Naive thymus-derived CD8-positive, alpha-beta T cell (primary cell): ENCODE measurements at regions not wholly inside any gene's neighbourhood (a gene's known extent, or its start where the extent isn't known, plus 50 kb on each side); places are given as distances from the start of the nearest gene placed in this dataset.
A peak's percentile ranks its signal among the peaks of the same experiment; 100 is the strongest.
"Not testable (repeated sequence)": the region's sequence is repeated elsewhere in the genome, so short reads cannot be mapped to it uniquely, and the experiment has no call there.

ENCODE experiments used
- ATAC-seq, 2 donors: fragments of 150-1000 bp; cut with Tn5 transposase in 1 of 2; sonication (Bioruptor Pico), chemical (Tn5 transposase) in 1 of 2; 1 replicate in 1 of 2; 2 replicates in 1 of 2; pipeline ENCODE4 v1.10.0; 2021; ENCODE audit warnings: mild to moderate bottlenecking in 2 of 2, moderate library complexity in 2 of 2
- POLR2A ChIA-PET: fragments of 350-600 bp; sonication (Branson Sonifier 250); formaldehyde crosslinking; loops from one replicate; lab custom pipeline; 2021; ENCODE audit warnings: antibody characterized with exemption; lab: Charles Lee
- DNase-seq, 10 donors: peaks; one replicate each; pipeline versions ENCODE4 v3.0.0 to v3.0.0-alpha.2; 2020 to 2022
- H3K27ac Mint-ChIP-seq, 10 donors: one replicate each; pipeline ENCODE4 v1.8.0; 2020 to 2022; ENCODE audit warnings: mild to moderate bottlenecking in 10 of 10, mixed read lengths in 10 of 10, moderate library complexity in 4 of 10, inconsistent platforms in 1 of 10
- H3K27me3 Mint-ChIP-seq, 5 donors: one replicate each; pipeline ENCODE4 v1.8.0; 2021 to 2022; ENCODE audit warnings: mixed read lengths in 5 of 5
- H3K36me3 Mint-ChIP-seq, 3 donors: one replicate each; pipeline ENCODE4 v1.8.0; 2020 to 2022; ENCODE audit warnings: mixed read lengths in 3 of 3, mild to moderate bottlenecking in 2 of 3, inconsistent platforms in 1 of 3
- H3K4me1 Mint-ChIP-seq, 4 donors: one replicate each; pipeline ENCODE4 v1.8.0; 2021 to 2022; ENCODE audit warnings: mixed read lengths in 4 of 4
- H3K4me3 Mint-ChIP-seq, 10 donors: one replicate each; pipeline ENCODE4 v1.8.0; 2020 to 2022; ENCODE audit warnings: mild to moderate bottlenecking in 10 of 10, mixed read lengths in 10 of 10, moderate library complexity in 6 of 10, inconsistent platforms in 1 of 10
- H3K9me3 Mint-ChIP-seq, 9 donors: one replicate each; pipeline ENCODE4 v1.8.0; 2020 to 2022; ENCODE audit warnings: mixed read lengths in 9 of 9, mild to moderate bottlenecking in 3 of 9, inconsistent platforms in 1 of 9, moderate library complexity in 1 of 9

DNA sequence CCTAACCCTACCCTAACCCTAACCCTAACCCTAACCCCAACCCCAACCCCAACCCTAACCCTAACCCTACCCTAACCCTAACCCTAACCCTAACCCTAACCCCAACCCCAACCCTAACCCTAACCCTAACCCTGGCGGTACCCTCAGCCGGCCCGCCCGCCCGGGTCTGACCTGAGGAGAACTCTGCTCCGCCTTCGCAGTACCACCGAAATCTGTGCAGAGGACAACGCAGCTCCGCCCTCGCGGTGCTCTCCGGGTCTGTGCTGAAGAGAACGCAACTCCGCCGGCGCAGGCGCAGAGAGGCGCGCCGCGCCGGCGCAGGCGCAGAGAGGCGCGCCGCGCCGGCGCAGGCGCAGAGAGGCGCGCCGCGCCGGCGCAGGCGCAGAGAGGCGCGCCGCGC is 56.1 kb upstream of the IQSEC3 start:
- H3K27ac Mint-ChIP-seq, H3K4me1 Mint-ChIP-seq, H3K9me3 Mint-ChIP-seq, DNase-seq, POLR2A ChIA-PET, H3K4me3 Mint-ChIP-seq, ATAC-seq, H3K27me3 Mint-ChIP-seq, H3K36me3 Mint-ChIP-seq: not testable (repeated sequence)

DNA sequence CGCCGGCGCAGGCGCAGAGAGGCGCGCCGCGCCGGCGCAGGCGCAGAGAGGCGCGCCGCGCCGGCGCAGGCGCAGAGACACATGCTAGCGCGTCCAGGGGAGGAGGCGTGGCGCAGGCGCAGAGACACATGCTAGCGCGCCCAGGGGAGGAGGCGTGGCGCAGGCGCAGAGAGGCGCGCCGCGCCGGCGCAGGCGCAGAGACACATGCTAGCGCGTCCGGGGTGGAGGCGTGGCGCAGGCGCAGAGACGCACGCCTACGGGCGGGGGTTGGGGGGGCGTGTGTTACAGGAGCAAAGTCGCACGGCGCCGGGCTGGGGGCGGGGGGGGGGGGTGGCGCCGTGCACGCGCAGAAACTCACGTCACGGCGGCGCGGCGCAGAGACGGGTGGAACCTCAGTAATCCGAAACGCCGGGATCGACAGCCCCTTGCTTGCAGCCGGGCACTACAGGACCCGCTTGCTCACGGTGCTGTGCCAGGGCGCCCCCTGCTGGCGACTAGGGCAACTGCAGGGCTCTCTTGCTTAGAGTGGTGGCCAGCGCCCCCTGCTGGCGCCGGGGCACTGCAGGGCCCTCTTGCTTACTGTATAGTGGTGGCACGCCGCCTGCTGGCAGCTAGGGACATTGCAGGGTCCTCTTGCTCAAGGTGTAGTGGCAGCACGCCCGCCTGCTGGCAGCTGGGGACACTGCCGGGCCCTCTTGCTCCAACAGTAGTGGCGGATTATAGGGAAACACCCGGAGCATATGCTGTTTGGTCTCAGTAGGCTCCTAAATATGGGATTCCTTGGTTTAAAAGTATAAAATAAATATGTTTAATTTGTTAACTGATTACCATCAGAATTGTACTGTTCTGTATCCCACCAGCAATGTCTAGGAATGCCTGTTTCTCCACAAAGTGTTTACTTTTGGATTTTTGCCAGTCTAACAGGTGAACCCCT is 55.4 kb upstream of the IQSEC3 start:
- POLR2A ChIA-PET, H3K9me3 Mint-ChIP-seq, H3K27me3 Mint-ChIP-seq, H3K4me1 Mint-ChIP-seq, H3K4me3 Mint-ChIP-seq, H3K27ac Mint-ChIP-seq, H3K36me3 Mint-ChIP-seq: not testable (repeated sequence)
- ATAC-seq: peak; percentile 33 to 54
- peak in 1 of 10 donors; percentile 15 for DNase-seq

- H3K27ac Mint-ChIP-seq, POLR2A ChIA-PET, H3K4me1 Mint-ChIP-seq, H3K4me3 Mint-ChIP-seq, H3K9me3 Mint-ChIP-seq, H3K27me3 Mint-ChIP-seq, H3K36me3 Mint-ChIP-seq, DNase-seq, ATAC-seq: not testable (repeated sequence)
Observed at GRCh38 chr12:12306-12705, 54.3 kb upstream of the IQSEC3 start.

- DNase-seq, ATAC-seq, H3K4me1 Mint-ChIP-seq, POLR2A ChIA-PET, H3K36me3 Mint-ChIP-seq, H3K27me3 Mint-ChIP-seq, H3K9me3 Mint-ChIP-seq, H3K4me3 Mint-ChIP-seq: not testable (repeated sequence)
- H3K27ac Mint-ChIP-seq: peak overlapping the region in 5 of 10 donors; percentile 18 to 69 (median 52)
Observed at GRCh38 chr12:12725-13640, 53.6 kb upstream of the IQSEC3 start.

GRCh38 chr12:13841-14240 is 52.7 kb upstream of the IQSEC3 start:
- H3K9me3 Mint-ChIP-seq, H3K36me3 Mint-ChIP-seq, H3K4me1 Mint-ChIP-seq, ATAC-seq, H3K4me3 Mint-ChIP-seq, POLR2A ChIA-PET, H3K27me3 Mint-ChIP-seq, DNase-seq: not testable (repeated sequence)
- peak overlapping the region in 1 of 10 donors; percentile 48 for H3K27ac Mint-ChIP-seq

DNA sequence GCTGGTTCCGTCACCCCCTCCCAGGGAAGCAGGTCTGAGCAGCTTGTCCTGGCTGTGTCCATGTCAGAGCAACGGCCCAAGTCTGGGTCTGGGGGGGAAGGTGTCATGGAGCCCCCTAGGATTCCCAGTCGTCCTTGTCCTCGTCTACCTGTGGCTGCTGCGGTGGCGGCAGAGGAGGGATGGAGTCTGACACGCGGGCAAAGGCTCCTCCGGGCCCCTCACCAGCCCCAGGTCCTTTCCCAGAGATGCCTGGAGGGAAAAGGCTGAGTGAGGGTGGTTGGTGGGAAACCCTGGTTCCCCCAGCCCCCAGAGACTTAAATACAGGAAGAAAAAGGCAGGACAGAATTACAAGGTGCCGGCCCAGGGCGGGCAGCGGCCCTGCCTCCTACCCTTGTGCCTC is 51.9 kb upstream of the IQSEC3 start:
- H3K27ac Mint-ChIP-seq, H3K36me3 Mint-ChIP-seq, H3K4me3 Mint-ChIP-seq, ATAC-seq, H3K9me3 Mint-ChIP-seq, H3K4me1 Mint-ChIP-seq, POLR2A ChIA-PET, H3K27me3 Mint-ChIP-seq, DNase-seq: not testable (repeated sequence)

DNA sequence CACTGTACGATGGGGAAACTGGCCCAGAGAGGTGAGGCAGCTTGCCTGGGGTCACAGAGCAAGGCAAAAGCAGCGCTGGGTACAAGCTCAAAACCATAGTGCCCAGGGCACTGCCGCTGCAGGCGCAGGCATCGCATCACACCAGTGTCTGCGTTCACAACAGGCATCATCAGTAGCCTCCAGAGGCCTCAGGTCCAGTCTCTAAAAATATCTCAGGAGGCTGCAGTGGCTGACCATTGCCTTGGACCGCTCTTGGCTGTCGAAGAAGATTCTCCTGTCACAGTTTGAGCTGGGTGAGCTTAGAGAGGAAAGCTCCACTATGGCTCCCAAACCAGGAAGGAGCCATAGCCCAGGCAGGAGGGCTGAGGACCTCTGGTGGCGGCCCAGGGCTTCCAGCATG is 51.2 kb upstream of the IQSEC3 start:
- DNase-seq, H3K9me3 Mint-ChIP-seq, ATAC-seq, H3K27me3 Mint-ChIP-seq, H3K27ac Mint-ChIP-seq, H3K4me1 Mint-ChIP-seq, H3K36me3 Mint-ChIP-seq, H3K4me3 Mint-ChIP-seq, POLR2A ChIA-PET: not testable (repeated sequence)

DNA sequence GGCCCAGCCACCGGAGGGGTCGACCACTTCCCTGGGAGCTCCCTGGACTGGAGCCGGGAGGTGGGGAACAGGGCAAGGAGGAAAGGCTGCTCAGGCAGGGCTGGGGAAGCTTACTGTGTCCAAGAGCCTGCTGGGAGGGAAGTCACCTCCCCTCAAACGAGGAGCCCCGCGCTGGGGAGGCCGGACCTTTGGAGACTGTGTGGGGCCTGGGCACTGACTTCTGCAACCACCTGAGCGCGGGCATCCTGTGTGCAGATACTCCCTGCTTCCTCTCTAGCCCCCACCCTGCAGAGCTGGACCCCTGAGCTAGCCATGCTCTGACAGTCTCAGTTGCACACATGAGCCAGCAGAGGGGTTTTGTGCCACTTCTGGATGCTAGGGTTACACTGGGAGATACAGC is 50.5 kb upstream of the IQSEC3 start:
- H3K9me3 Mint-ChIP-seq, H3K27ac Mint-ChIP-seq, H3K4me3 Mint-ChIP-seq, H3K27me3 Mint-ChIP-seq, H3K4me1 Mint-ChIP-seq, DNase-seq, ATAC-seq, POLR2A ChIA-PET, H3K36me3 Mint-ChIP-seq: not testable (repeated sequence)

DNA sequence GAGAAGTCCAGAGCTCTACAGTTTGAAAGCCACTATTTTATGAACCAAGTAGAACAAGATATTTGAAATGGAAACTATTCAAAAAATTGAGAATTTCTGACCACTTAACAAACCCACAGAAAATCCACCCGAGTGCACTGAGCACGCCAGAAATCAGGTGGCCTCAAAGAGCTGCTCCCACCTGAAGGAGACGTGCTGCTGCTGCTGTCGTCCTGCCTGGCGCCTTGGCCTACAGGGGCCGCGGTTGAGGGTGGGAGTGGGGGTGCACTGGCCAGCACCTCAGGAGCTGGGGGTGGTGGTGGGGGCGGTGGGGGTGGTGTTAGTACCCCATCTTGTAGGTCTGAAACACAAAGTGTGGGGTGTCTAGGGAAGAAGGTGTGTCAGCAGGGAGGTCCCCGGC is 50.0 kb upstream of the IQSEC3 start:
- DNase-seq, H3K27me3 Mint-ChIP-seq, POLR2A ChIA-PET, ATAC-seq, H3K9me3 Mint-ChIP-seq, H3K27ac Mint-ChIP-seq, H3K4me3 Mint-ChIP-seq, H3K4me1 Mint-ChIP-seq: not testable (repeated sequence)
- peaks cover 0 to 14% (median 7%) of the 10 kb centered on the region in 3 donors for H3K36me3 Mint-ChIP-seq
